ENCODE measurements at regions not wholly inside any gene's neighbourhood (a gene's known extent, or its start where the extent isn't known, plus 50 kb on each side); places are given as distances from the start of the nearest gene placed in this dataset.

- no peak for TF ChIP-seq CTCF (IDR thresholded peaks at IDR 0.05; ENCODE audit: low read depth, low read length)
- TF ChIP-seq EZH2phosphoT487 (IDR thresholded peaks at IDR 0.05; ENCODE audit: low read depth), result no peak
Measured at GRCh38 chr10:28385748-28386502, 83.1 kb upstream of the MPP7 start.
